Parathyroid adenoma (tissue), 2 donors: ENCODE measurements at regions not wholly inside any gene's neighbourhood (a gene's known extent, or its start where the extent isn't known, plus 50 kb on each side); places are given as distances from the start of the nearest gene placed in this dataset.
A peak's percentile ranks its signal among the peaks of the same experiment; 100 is the strongest.

Experiments
- H2AFZ ChIP-seq: fragments of 300-600 bp; sonication (generic); one replicate; pipeline ENCODE4 v1.7.0; 2017; ENCODE audit warnings: antibody characterized with exemption, mild to moderate bottlenecking
- H3K27ac ChIP-seq: fragments of 300-600 bp; sonication (generic); one replicate; pipeline ENCODE4 v1.7.0; 2017
- H3K27me3 ChIP-seq: fragments of 300-600 bp; sonication (generic); one replicate; pipeline ENCODE4 v1.7.0; 2017; ENCODE audit warnings: low read length; ENCODE audit not compliant: control insufficient read depth, insufficient read depth
- H3K36me3 ChIP-seq: fragments of 300-600 bp; sonication (generic); one replicate; pipeline ENCODE4 v1.7.0; 2017; ENCODE audit warnings: low read length; ENCODE audit not compliant: control insufficient read depth, insufficient read depth
- H3K4me1 ChIP-seq: fragments of 300-600 bp; sonication (generic); one replicate; pipeline ENCODE4 v1.7.0; 2017; ENCODE audit warnings: control low read depth
- H3K4me2 ChIP-seq: fragments of 300-600 bp; sonication (generic); one replicate; pipeline ENCODE4 v1.7.0; 2017; ENCODE audit warnings: low read length
- H3K4me3 ChIP-seq: fragments of 300-600 bp; sonication (generic); one replicate; pipeline ENCODE4 v1.7.0; 2017; ENCODE audit warnings: low read depth, low read length
- H3K79me2 ChIP-seq: fragments of 300-600 bp; sonication (generic); one replicate; pipeline ENCODE4 v1.7.0; 2017; ENCODE audit warnings: control low read depth
- H3K9ac ChIP-seq: fragments of 300-600 bp; sonication (generic); one replicate; pipeline ENCODE4 v1.7.0; 2017; ENCODE audit warnings: mild to moderate bottlenecking
- H3K9me3 ChIP-seq: fragments of 300-600 bp; sonication (generic); one replicate; pipeline ENCODE4 v1.7.0; 2017; ENCODE audit warnings: low read length; ENCODE audit not compliant: control insufficient read depth
- TF ChIP-seq, protein P1 (sequence below): fragments of 300-600 bp; sonication (generic); IDR thresholded peaks from one replicate; pipeline ENCODE4 v1.7.0; 2017; ENCODE audit warnings: antibody characterized with exemption, mild to moderate bottlenecking
- donor health status: primary hyperparathyroidism.

DNA sequence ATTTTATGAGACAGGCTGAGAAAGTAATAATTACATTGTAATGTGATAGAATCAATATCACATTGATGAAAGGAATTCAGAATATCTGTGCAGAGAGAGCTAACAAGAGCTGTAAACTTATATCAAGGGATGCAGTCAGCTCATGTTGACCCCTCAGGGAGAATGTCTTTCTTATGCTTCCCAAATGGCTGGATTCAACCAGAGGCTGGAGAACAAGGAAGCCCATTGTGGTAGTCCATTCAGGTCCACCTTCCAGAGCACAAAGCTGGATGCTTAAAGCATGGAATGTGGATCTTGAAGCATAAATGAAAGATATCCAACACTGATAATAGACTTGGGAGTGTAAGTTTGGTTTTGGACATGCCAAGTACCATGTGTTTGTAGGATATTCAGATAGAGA, 220.0 kb downstream of the FIGN start:
- no peaks in the 10 kb centered on the region for H3K9me3 ChIP-seq
- H3K4me2 ChIP-seq: no peak overlapping the region
- H3K27ac ChIP-seq: no peak overlapping the region
- H3K79me2 ChIP-seq: no peaks in the 10 kb centered on the region
- TF ChIP-seq, protein P1, sequence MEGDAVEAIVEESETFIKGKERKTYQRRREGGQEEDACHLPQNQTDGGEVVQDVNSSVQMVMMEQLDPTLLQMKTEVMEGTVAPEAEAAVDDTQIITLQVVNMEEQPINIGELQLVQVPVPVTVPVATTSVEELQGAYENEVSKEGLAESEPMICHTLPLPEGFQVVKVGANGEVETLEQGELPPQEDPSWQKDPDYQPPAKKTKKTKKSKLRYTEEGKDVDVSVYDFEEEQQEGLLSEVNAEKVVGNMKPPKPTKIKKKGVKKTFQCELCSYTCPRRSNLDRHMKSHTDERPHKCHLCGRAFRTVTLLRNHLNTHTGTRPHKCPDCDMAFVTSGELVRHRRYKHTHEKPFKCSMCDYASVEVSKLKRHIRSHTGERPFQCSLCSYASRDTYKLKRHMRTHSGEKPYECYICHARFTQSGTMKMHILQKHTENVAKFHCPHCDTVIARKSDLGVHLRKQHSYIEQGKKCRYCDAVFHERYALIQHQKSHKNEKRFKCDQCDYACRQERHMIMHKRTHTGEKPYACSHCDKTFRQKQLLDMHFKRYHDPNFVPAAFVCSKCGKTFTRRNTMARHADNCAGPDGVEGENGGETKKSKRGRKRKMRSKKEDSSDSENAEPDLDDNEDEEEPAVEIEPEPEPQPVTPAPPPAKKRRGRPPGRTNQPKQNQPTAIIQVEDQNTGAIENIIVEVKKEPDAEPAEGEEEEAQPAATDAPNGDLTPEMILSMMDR: no peak
- no peaks in the 10 kb centered on the region for H3K36me3 ChIP-seq
- H2AFZ ChIP-seq: no peak overlapping the region
- no peaks in the 10 kb centered on the region for H3K4me1 ChIP-seq
- no peak overlapping the region for H3K4me3 ChIP-seq
- H3K9ac ChIP-seq: no peak overlapping the region
- H3K27me3 ChIP-seq: no peaks in the 10 kb centered on the region

DNA sequence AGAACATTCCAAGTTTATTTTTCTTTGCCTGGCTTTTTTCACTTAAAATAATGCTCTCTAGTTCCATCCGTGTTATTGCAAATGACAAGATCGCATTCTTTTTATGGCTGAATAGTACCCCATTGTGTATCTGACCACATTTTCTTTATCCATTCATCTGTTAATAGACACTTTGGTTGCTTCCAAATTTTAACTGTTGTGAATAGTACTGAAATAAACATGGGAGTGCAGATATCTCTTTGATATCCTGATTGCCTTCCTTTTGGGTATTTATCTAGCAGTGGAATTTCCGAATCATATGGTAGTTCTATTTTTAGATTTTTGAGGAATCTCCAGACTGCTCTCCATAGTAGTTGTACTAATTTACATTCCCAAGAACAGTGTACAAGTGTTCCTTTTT, 230.5 kb downstream of the FIGN start:
- Histone ChIP-seq H3K4me3 (no peak overlapping the region), H3K4me2 (no peak overlapping the region), H2AFZ (no peak overlapping the region), H3K36me3 (no peaks in the 10 kb centered on the region), H3K4me1 (no peaks in the 10 kb centered on the region), H3K9ac (no peak overlapping the region), H3K27me3 (no peaks in the 10 kb centered on the region), H3K9me3 (no peaks in the 10 kb centered on the region), H3K79me2 (no peaks in the 10 kb centered on the region), H3K27ac (no peak overlapping the region)
- TF ChIP-seq, protein P1: no peak

DNA sequence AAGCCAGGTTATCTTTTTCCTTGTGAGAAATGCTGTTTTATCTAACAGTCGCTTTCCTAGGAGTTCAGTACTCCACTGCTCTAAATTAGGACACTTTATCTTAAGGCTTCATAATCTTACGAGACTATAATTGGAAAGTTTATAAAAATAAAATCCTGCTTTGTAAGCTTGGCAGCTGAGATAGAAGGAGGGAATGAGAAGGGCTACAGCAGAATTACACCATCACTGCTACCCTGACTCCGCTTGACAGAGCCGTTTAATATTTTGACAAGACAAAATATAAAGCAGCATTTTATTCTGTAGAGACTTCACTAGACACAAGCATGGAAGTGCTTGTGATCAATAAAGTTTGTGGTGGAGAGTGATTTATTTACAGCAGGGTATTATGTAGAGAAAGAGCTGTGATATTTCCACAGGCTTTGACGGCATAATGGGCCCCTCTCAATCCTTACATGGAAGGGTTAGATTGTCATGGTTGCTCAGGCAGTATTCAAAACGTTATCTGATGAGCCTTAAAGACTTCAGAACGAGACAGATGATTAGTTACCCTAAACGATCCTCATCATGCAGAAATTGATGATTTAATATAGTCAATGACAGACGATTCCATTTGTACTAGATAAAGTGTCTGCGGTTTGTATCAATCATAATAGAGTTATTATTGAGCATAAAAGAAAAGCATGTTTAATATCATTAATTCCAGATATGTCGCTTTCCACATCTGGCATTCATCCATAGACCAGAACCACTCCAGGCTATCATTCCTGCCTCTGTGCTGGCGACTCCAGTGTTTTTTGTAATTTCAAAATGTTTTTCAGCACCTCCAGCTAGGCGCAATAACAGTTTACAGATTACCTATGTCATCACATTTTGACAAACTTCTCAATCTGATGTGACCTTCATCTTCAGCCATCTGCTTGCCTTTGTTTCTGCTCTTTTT, 242.2 kb downstream of the FIGN start:
- no peak overlapping the region for H2AFZ ChIP-seq
- no peak overlapping the region for H3K9ac ChIP-seq
- H3K36me3 ChIP-seq: no peaks in the 10 kb centered on the region
- H3K27me3 ChIP-seq: no peaks in the 10 kb centered on the region
- no peaks in the 10 kb centered on the region for H3K4me1 ChIP-seq
- no peak overlapping the region for H3K4me3 ChIP-seq
- TF ChIP-seq, protein P1: no peak
- no peaks in the 10 kb centered on the region for H3K79me2 ChIP-seq
- H3K27ac ChIP-seq: no peak overlapping the region
- H3K9me3 ChIP-seq: no peaks in the 10 kb centered on the region
- no peak overlapping the region for H3K4me2 ChIP-seq

DNA sequence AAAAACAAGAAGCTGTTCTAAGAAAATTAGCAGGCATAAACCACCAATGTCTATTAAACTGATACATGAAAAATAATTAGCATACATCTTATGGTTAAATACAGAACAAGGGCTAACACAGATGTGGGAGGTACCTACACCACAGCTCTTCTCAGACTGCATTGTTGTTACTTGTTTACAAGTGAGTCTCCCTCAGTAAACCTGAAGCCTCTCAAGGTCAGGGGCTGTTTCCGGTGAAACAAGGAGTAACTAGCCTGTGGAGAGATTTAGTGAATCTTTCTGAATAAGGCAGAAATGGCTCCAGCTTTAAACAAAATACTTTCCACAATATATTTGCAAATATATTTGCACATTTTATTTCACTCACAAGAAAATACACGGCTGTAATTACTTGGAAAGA, 244.0 kb downstream of the FIGN start:
- Histone ChIP-seq H2AFZ (no peak overlapping the region), H3K36me3 (no peaks in the 10 kb centered on the region), H3K4me1 (no peaks in the 10 kb centered on the region), H3K27ac (no peak overlapping the region), H3K9me3 (no peaks in the 10 kb centered on the region), H3K4me3 (no peak overlapping the region), H3K4me2 (no peak overlapping the region), H3K79me2 (no peaks in the 10 kb centered on the region), H3K27me3 (no peaks in the 10 kb centered on the region), H3K9ac (no peak overlapping the region)
- TF ChIP-seq, protein P1: no peak

DNA sequence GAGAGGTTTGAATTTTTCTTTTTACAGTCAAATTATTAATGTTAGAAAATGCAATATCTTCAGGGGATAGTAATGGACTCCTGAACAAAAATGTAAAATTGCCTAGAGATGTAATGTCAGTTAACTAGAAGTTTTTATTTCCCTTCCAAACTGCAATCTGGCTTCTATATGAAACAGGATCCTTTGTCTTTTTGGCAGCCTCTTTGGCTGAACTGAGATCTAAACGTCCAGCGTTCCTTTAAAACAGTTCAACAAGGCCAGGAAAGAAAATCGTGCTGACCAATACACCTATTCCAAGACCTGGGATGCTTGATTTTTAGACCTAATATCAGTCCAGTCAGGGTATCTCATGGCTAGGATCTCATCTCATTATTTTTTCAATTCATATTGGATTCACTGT, 245.5 kb downstream of the FIGN start:
- H3K27me3 ChIP-seq: no peaks in the 10 kb centered on the region
- peak overlapping the region; percentile 30 for H2AFZ ChIP-seq
- H3K36me3 ChIP-seq: no peaks in the 10 kb centered on the region
- no peaks in the 10 kb centered on the region for H3K79me2 ChIP-seq
- H3K27ac ChIP-seq: no peak overlapping the region
- H3K4me2 ChIP-seq: no peak overlapping the region
- no peak overlapping the region for H3K4me3 ChIP-seq
- no peaks in the 10 kb centered on the region for H3K4me1 ChIP-seq
- H3K9me3 ChIP-seq: no peaks in the 10 kb centered on the region
- TF ChIP-seq, protein P1: no peak
- H3K9ac ChIP-seq: no peak overlapping the region
